ENCODE measurements at regions not wholly inside any gene's neighbourhood (a gene's known extent, or its start where the extent isn't known, plus 50 kb on each side); places are given as distances from the start of the nearest gene placed in this dataset.
"Not testable (repeated sequence)": the region's sequence is repeated elsewhere in the genome, so short reads cannot be mapped to it uniquely, and the experiment has no call there.

GRCh38 chr17:68097161-68097805 is 61.7 kb downstream of the KPNA2 start:
- no peak for DNase-seq (ENCODE audit: low spot score)

GRCh38 chr17:68099341-68099753 is 63.8 kb downstream of the KPNA2 start:
- not testable (repeated sequence) for DNase-seq (ENCODE audit: low spot score)

GRCh38 chr17:68100000-68100641 is 64.6 kb downstream of the KPNA2 start:
- no peak for DNase-seq (ENCODE audit: low spot score)

- peak; percentile 93 for DNase-seq (ENCODE audit: low spot score)
Measured at GRCh38 chr17:68101075-68101986, 65.8 kb downstream of the KPNA2 start.

GRCh38 chr17:68101987-68102314 is 66.4 kb downstream of the KPNA2 start:
- no peak for DNase-seq (ENCODE audit: low spot score)

GRCh38 chr17:68102318-68102758 is 66.8 kb downstream of the KPNA2 start:
- DNase-seq (ENCODE audit: low spot score), result peak; percentile 5

GRCh38 chr17:68103148-68103547 is 67.6 kb downstream of the KPNA2 start:
- DNase-seq (ENCODE audit: low spot score), result peak; percentile 13

- DNase-seq (ENCODE audit: low spot score), result no peak
Measured at GRCh38 chr17:68106085-68106484, 70.5 kb downstream of the KPNA2 start.

- no peak for DNase-seq (ENCODE audit: low spot score)
Measured at GRCh38 chr17:68107373-68107772, 71.8 kb downstream of the KPNA2 start.

- no peak for DNase-seq (ENCODE audit: low spot score)
Measured at GRCh38 chr17:68108313-68109000, 72.9 kb downstream of the KPNA2 start.

- DNase-seq (ENCODE audit: low spot score), result not testable (repeated sequence)
Measured at GRCh38 chr17:68109404-68109803, 73.9 kb downstream of the KPNA2 start.

GRCh38 chr17:68116211-68116610 is 80.7 kb downstream of the KPNA2 start:
- DNase-seq (ENCODE audit: low spot score), result not testable (repeated sequence)

- DNase-seq (ENCODE audit: low spot score), result no peak
Measured at GRCh38 chr17:68122587-68122986, 87.1 kb downstream of the KPNA2 start.

- DNase-seq (ENCODE audit: low spot score), result no peak
Measured at GRCh38 chr17:68125111-68125870, 89.8 kb downstream of the KPNA2 start.

- DNase-seq (ENCODE audit: low spot score), result no peak
Measured at GRCh38 chr17:68127914-68128313, 92.4 kb downstream of the KPNA2 start.

- DNase-seq (ENCODE audit: low spot score), result no peak
Measured at GRCh38 chr17:68131456-68131855, 95.9 kb downstream of the KPNA2 start.

GRCh38 chr17:68133346-68134045 is 98.0 kb downstream of the KPNA2 start:
- no peak for DNase-seq (ENCODE audit: low spot score)

- no peak for DNase-seq (ENCODE audit: low spot score)
Measured at GRCh38 chr17:68134046-68134637, 98.6 kb downstream of the KPNA2 start.

- no peak for DNase-seq (ENCODE audit: low spot score)
Measured at GRCh38 chr17:68134731-68135130, 99.2 kb downstream of the KPNA2 start.

Measured in umbilical cord (tissue), 1 donor.